ENCODE measurements at regions not wholly inside any gene's neighbourhood (a gene's known extent, or its start where the extent isn't known, plus 50 kb on each side); places are given as distances from the start of the nearest gene placed in this dataset.

DNA sequence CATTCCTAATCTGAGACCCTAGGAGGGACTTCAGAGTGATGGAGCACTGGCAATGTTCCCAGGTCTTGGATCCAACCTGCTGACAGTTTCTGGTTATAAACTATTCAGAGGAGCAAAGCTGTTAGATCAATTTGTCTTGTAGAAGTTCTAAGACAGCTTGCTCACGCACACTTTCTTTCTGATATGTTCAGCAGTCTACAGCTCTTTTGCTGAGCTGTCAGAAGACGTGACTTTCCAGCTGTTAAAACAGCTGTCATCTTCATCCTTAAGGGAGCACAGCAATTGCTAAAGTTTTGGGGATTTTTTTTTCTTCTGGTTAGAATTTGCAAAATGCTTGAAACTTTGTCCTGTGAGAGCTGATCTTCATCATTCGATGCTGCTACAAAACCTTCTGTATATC, 823.1 kb downstream of the SORCS1 start:
- intact Hi-C loops (cut with micrococcal nuclease; ENCODE audit: unreplicated experiment): no loop called here
- TF ChIP-seq EZH2phosphoT487 (IDR thresholded peaks at IDR 0.05; ENCODE audit: borderline replicate concordance, low read depth, low read length): no peak
- TF ChIP-seq, protein P1, sequence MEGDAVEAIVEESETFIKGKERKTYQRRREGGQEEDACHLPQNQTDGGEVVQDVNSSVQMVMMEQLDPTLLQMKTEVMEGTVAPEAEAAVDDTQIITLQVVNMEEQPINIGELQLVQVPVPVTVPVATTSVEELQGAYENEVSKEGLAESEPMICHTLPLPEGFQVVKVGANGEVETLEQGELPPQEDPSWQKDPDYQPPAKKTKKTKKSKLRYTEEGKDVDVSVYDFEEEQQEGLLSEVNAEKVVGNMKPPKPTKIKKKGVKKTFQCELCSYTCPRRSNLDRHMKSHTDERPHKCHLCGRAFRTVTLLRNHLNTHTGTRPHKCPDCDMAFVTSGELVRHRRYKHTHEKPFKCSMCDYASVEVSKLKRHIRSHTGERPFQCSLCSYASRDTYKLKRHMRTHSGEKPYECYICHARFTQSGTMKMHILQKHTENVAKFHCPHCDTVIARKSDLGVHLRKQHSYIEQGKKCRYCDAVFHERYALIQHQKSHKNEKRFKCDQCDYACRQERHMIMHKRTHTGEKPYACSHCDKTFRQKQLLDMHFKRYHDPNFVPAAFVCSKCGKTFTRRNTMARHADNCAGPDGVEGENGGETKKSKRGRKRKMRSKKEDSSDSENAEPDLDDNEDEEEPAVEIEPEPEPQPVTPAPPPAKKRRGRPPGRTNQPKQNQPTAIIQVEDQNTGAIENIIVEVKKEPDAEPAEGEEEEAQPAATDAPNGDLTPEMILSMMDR (conservative IDR thresholded peaks at IDR 0.05; ENCODE audit: low read length): no peak
- no peaks in the 10 kb centered on the region for H3K4me1 ChIP-seq (ENCODE audit: insufficient read depth, low read length, poor library complexity, severe bottlenecking)
- H2AFZ ChIP-seq (ENCODE audit: low read length): no peak overlapping the region
- no peaks in the 10 kb centered on the region for H3K79me2 ChIP-seq (ENCODE audit: insufficient read depth, low read depth, low read length)
- H3K27ac ChIP-seq (ENCODE audit: low read depth, low read length, poor library complexity, severe bottlenecking): no peak overlapping the region
- H3K4me2 ChIP-seq (ENCODE audit: low read length): no peak overlapping the region
- POLR2A ChIA-PET: interaction anchor here (0.7 kb wide), 1 partner anchor 10 kb away, joined by 3 read pairs; no protein-coding TSS in a partner anchor
- H3K9me2 ChIP-seq (ENCODE audit: insufficient read depth, low read length): no peaks in the 10 kb centered on the region
- DNase-seq (ENCODE audit: low spot score): no peak
- no peaks in the 10 kb centered on the region for H3K9me3 ChIP-seq (ENCODE audit: low read length)
- CTCF ChIA-PET (ENCODE audit: unreplicated experiment): no interaction called here
- BruUV-seq (replicated peaks): no TSS peak
- H3K36me3 ChIP-seq (ENCODE audit: insufficient read depth, low read length): no peaks in the 10 kb centered on the region
- H4K20me1 ChIP-seq (ENCODE audit: insufficient read depth, low read length): no peaks in the 10 kb centered on the region
- H3K4me3 ChIP-seq (ENCODE audit: low read depth, low read length, poor library complexity, severe bottlenecking): no peak overlapping the region

DNA sequence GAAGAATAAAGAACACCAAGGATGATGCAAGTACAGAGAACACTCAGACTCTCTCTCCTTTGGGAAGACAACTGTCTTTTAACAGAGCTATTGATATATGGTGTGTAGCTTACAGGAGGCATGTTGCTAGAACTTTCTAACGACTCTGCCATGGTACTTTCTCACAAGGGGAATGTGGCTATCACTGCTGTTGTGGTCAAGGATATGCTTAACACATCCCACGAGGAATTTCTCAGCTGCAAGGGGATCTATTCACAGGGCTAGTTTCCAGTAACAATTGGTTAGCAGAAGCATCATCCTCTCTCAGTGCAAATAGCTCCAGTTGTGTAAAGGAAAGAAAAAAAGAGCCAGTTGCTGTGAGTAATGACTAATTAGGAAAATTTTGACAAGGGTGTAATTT, 826.0 kb downstream of the SORCS1 start:
- no peak for DNase-seq (ENCODE audit: low spot score)
- ChIA-PET POLR2A (no interaction called here), CTCF (ENCODE audit: unreplicated experiment) (no interaction called here)
- H3K4me3 ChIP-seq (ENCODE audit: low read depth, low read length, poor library complexity, severe bottlenecking): no peak overlapping the region
- no peaks in the 10 kb centered on the region for H3K79me2 ChIP-seq (ENCODE audit: insufficient read depth, low read depth, low read length)
- no TSS peak for BruUV-seq (replicated peaks)
- no peaks in the 10 kb centered on the region for H3K36me3 ChIP-seq (ENCODE audit: insufficient read depth, low read length)
- intact Hi-C loops (cut with micrococcal nuclease; ENCODE audit: unreplicated experiment): no loop called here
- no peaks in the 10 kb centered on the region for H3K4me1 ChIP-seq (ENCODE audit: insufficient read depth, low read length, poor library complexity, severe bottlenecking)
- TF ChIP-seq, protein P1 (conservative IDR thresholded peaks at IDR 0.05; ENCODE audit: low read length): no peak
- no peak for TF ChIP-seq EZH2phosphoT487 (IDR thresholded peaks at IDR 0.05; ENCODE audit: borderline replicate concordance, low read depth, low read length)
- no peak overlapping the region for H3K27ac ChIP-seq (ENCODE audit: low read depth, low read length, poor library complexity, severe bottlenecking)
- no peaks in the 10 kb centered on the region for H3K9me2 ChIP-seq (ENCODE audit: insufficient read depth, low read length)
- no peaks in the 10 kb centered on the region for H4K20me1 ChIP-seq (ENCODE audit: insufficient read depth, low read length)
- H3K9me3 ChIP-seq (ENCODE audit: low read length): no peaks in the 10 kb centered on the region
- H3K4me2 ChIP-seq (ENCODE audit: low read length): no peak overlapping the region
- H2AFZ ChIP-seq (ENCODE audit: low read length): no peak overlapping the region

DNA sequence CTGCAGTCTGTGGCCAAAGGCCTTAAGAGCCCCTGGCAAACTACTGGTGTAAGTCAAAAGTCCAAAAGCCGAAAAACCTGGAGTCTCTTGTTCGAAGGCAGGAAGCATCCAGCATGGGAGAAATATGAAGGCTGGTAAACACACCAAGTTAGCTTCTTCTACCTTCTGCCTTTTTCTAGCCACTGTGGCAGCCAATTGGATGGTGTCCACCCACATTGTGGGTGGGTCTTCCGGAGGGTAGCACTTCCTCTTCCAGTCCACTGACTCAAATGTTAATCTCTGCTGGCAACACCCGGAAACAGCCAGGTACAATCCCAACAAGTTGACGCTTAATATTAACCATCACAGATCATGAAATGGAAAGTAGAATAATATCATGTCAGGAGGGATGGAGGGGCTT, 827.6 kb downstream of the SORCS1 start:
- Histone ChIP-seq H2AFZ (ENCODE audit: low read length) (no peak overlapping the region), H3K4me1 (ENCODE audit: insufficient read depth, low read length, poor library complexity, severe bottlenecking) (no peaks in the 10 kb centered on the region), H3K27ac (ENCODE audit: low read depth, low read length, poor library complexity, severe bottlenecking) (no peak overlapping the region), H3K4me3 (ENCODE audit: low read depth, low read length, poor library complexity, severe bottlenecking) (no peak overlapping the region), H3K9me2 (ENCODE audit: insufficient read depth, low read length) (no peaks in the 10 kb centered on the region), H3K36me3 (ENCODE audit: insufficient read depth, low read length) (no peaks in the 10 kb centered on the region), H3K79me2 (ENCODE audit: insufficient read depth, low read depth, low read length) (no peaks in the 10 kb centered on the region), H4K20me1 (ENCODE audit: insufficient read depth, low read length) (no peaks in the 10 kb centered on the region), H3K4me2 (ENCODE audit: low read length) (no peak overlapping the region), H3K9me3 (ENCODE audit: low read length) (no peaks in the 10 kb centered on the region)
- DNase-seq (ENCODE audit: low spot score): no peak
- TF ChIP-seq EZH2phosphoT487 (IDR thresholded peaks at IDR 0.05; ENCODE audit: borderline replicate concordance, low read depth, low read length): no peak
- TF ChIP-seq, protein P1 (conservative IDR thresholded peaks at IDR 0.05; ENCODE audit: low read length): no peak
- intact Hi-C loops (cut with micrococcal nuclease; ENCODE audit: unreplicated experiment): no loop called here
- no TSS peak for BruUV-seq (replicated peaks)
- POLR2A ChIA-PET: no interaction called here
- CTCF ChIA-PET (ENCODE audit: unreplicated experiment): no interaction called here
